Karpas-422 (cell line): ENCODE measurements at regions not wholly inside any gene's neighbourhood (a gene's known extent, or its start where the extent isn't known, plus 50 kb on each side); places are given as distances from the start of the nearest gene placed in this dataset.
"Not testable (repeated sequence)": the region's sequence is repeated elsewhere in the genome, so short reads cannot be mapped to it uniquely, and the experiment has no call there.

Source experiments
- DNase-seq: peaks from one replicate; pipeline ENCODE4 v3.0.0-alpha.2; 2015
- H2AFZ ChIP-seq: fragments of 200-600 bp; sonication (generic); 2 replicates; pipeline ENCODE4 v1.6.1; 2014; ENCODE audit warnings: antibody characterized with exemption, low read length, mixed read lengths
- H3K27ac ChIP-seq: fragments of 200-600 bp; sonication (generic); 2 replicates; pipeline ENCODE4 v1.5.1; 2014; ENCODE audit warnings: mild to moderate bottlenecking, low read length, moderate library complexity
- H3K27me3 ChIP-seq: fragments of 200-600 bp; sonication (generic); 2 replicates; pipeline ENCODE4 v1.6.1; 2014; ENCODE audit warnings: low read length, mixed read lengths
- H3K36me3 ChIP-seq: fragments of 200-600 bp; sonication (generic); 2 replicates; pipeline ENCODE4 v1.6.1; 2014; ENCODE audit warnings: low read length, mixed read lengths; ENCODE audit not compliant: insufficient read depth
- H3K4me1 ChIP-seq: fragments of 200-600 bp; sonication (generic); 2 replicates; pipeline ENCODE4 v1.6.1; 2014; ENCODE audit warnings: mild to moderate bottlenecking, low read length, mixed read lengths
- H3K4me2 ChIP-seq: fragments of 200-600 bp; sonication (generic); 2 replicates; pipeline ENCODE4 v1.6.1; 2014; ENCODE audit warnings: low read length, low read depth, mild to moderate bottlenecking; ENCODE audit not compliant: poor library complexity, severe bottlenecking
- H3K4me3 ChIP-seq: fragments of 200-600 bp; sonication (generic); 2 replicates; pipeline ENCODE4 v1.5.1; 2014; ENCODE audit warnings: mild to moderate bottlenecking, antibody characterized with exemption, low read length, mixed read lengths
- H3K79me2 ChIP-seq: fragments of 200-600 bp; sonication (generic); 2 replicates; pipeline ENCODE4 v1.6.1; 2014; ENCODE audit warnings: mild to moderate bottlenecking, low read length, mixed read lengths
- H3K9ac ChIP-seq: fragments of 200-600 bp; sonication (generic); 2 replicates; pipeline ENCODE4 v1.6.0; 2014; ENCODE audit warnings: low read length
- H3K9me2 ChIP-seq: fragments of 200-600 bp; sonication (generic), shearing (Covaris generic); replicated peaks from 2 replicates; pipeline ENCODE4 v1.6.0; 2014; ENCODE audit warnings: mild to moderate bottlenecking, low read length, moderate library complexity; ENCODE audit not compliant: insufficient read depth
- H3K9me3 ChIP-seq: fragments of 300-700, 200-600 bp; sonication (generic); 2 replicates; pipeline ENCODE4 v1.6.1; 2014; ENCODE audit warnings: low read length, mixed read lengths
- H4K20me1 ChIP-seq: fragments of 200-600 bp; sonication (generic); 2 replicates; pipeline ENCODE4 v1.6.1; 2014; ENCODE audit warnings: mild to moderate bottlenecking, antibody characterized with exemption, low read length, low read depth; ENCODE audit not compliant: insufficient read depth

DNA sequence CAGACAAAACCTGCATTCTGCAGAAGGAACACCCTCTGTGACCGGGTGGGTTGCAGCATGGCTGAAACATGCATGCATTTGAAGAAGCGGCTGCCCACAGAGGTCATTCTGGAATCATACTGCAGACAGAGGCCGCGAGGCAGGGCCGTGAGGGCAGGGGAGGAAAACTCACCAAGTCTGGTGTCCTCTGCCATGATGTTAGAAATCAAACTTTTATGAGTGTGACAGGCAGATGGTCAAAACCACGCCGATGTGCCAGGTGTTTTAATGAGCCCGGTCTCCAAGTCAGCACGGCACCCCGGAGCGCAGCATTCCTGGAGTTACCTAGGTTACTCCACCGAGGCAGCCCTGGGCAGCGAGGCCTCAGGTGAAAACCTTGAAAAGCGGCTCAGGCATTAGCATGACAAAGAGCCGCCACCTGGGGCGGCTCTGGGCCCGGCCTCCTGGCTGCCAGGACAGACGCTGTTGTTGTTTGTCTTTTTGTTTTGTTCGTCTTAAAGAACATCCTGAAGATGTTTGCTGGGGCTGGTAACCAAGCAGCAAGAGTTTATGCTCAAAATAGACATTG is 255.6 kb downstream of the ERMARD start:
- no peak for DNase-seq
- Histone ChIP-seq H3K4me3 (no peak overlapping the region), H3K9me2 (no peaks in the 10 kb centered on the region), H3K36me3 (no peaks in the 10 kb centered on the region), H3K9me3 (peaks cover 7% of the 10 kb centered on the region; the same call in 1 of the 2 replicates), H3K9ac (no peak overlapping the region), H3K79me2 (no peaks in the 10 kb centered on the region), H3K4me1 (no peaks in the 10 kb centered on the region), H2AFZ (no peak overlapping the region), H3K27me3 (no peaks in the 10 kb centered on the region), H4K20me1 (no peaks in the 10 kb centered on the region), H3K4me2 (no peak overlapping the region), H3K27ac (no peak overlapping the region)

- Histone ChIP-seq H3K9ac (no peak overlapping the region), H3K4me1 (no peaks in the 10 kb centered on the region), H3K27me3 (no peaks in the 10 kb centered on the region), H4K20me1 (no peaks in the 10 kb centered on the region), H3K9me2 (no peaks in the 10 kb centered on the region), H3K27ac (no peak overlapping the region), H3K79me2 (no peaks in the 10 kb centered on the region), H3K4me2 (no peak overlapping the region), H3K36me3 (no peaks in the 10 kb centered on the region), H3K4me3 (no peak overlapping the region), H3K9me3 (peaks cover 7% of the 10 kb centered on the region; the same call in 1 of the 2 replicates), H2AFZ (no peak overlapping the region)
- no peak for DNase-seq
Observed at GRCh38 chr6:170006071-170006899, 254.9 kb downstream of the ERMARD start.

DNA sequence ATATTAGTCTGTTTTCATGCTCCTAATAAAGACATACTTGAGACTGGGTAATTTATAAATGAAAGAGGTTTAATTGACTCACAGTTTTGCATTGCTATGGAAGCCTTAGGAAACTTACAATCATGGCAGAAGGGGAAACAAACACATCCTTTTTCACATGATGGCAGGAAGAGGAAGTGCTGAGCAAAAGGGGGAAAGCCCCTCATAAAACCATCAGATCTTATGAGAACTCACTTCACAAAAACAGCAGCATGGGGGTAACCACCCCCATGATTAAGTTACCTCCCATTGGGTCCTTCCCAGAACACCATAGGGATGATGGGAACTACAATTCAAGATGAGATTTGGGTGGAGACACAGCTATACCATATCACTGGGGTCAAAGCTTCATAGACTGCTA is 254.2 kb downstream of the ERMARD start:
- Histone ChIP-seq H3K36me3 (no peaks in the 10 kb centered on the region), H4K20me1 (no peaks in the 10 kb centered on the region), H3K4me3 (no peak overlapping the region), H3K79me2 (no peaks in the 10 kb centered on the region), H3K27ac (no peak overlapping the region), H3K27me3 (no peaks in the 10 kb centered on the region), H3K9ac (no peak overlapping the region), H3K4me1 (no peaks in the 10 kb centered on the region), H2AFZ (no peak overlapping the region), H3K9me2 (no peaks in the 10 kb centered on the region), H3K4me2 (no peak overlapping the region), H3K9me3 (peaks cover 7% of the 10 kb centered on the region; the same call in 1 of the 2 replicates)
- DNase-seq = no peak

DNA sequence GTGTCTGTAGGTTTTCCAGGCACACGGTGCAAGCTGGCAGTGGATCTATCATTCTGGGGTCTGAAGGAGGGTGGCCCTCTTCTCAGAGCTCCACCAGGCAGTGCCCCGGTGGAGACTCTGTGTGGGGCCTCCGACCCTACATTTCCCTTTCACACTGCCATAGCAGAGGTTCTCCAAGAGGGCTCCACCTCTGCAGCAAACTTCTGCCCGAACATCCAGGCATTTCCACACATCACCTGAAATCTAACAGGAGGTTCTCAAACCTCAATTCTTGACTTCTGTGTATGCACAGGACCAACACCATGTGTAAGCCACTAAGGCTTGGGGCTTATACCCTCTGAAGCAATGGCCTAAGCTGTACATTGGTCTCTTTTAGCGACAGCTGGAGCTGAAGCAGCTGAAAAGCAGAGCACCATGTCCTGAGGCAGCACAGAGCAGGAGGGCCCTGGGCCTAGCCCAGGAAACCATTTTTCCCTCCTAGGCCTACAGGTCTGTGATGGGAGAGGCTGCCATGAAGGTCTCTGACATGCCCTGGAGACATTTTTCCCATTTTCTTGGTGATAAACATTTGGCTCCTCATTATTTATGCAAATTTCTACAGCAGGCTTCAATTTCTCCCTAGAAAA is 253.3 kb downstream of the ERMARD start:
- no peak overlapping the region for H3K4me2 ChIP-seq
- H3K27ac ChIP-seq = no peak overlapping the region
- no peaks in the 10 kb centered on the region for H3K27me3 ChIP-seq
- H3K4me3 ChIP-seq = no peak overlapping the region
- no peaks in the 10 kb centered on the region for H3K79me2 ChIP-seq
- H4K20me1 ChIP-seq = no peaks in the 10 kb centered on the region
- H3K9ac ChIP-seq = no peak overlapping the region
- no peak for DNase-seq
- no peaks in the 10 kb centered on the region for H3K4me1 ChIP-seq
- no peak overlapping the region for H2AFZ ChIP-seq
- peaks cover 7% of the 10 kb centered on the region; the same call in 1 of the 2 replicates for H3K9me3 ChIP-seq
- H3K36me3 ChIP-seq = no peaks in the 10 kb centered on the region
- H3K9me2 ChIP-seq = no peaks in the 10 kb centered on the region

DNA sequence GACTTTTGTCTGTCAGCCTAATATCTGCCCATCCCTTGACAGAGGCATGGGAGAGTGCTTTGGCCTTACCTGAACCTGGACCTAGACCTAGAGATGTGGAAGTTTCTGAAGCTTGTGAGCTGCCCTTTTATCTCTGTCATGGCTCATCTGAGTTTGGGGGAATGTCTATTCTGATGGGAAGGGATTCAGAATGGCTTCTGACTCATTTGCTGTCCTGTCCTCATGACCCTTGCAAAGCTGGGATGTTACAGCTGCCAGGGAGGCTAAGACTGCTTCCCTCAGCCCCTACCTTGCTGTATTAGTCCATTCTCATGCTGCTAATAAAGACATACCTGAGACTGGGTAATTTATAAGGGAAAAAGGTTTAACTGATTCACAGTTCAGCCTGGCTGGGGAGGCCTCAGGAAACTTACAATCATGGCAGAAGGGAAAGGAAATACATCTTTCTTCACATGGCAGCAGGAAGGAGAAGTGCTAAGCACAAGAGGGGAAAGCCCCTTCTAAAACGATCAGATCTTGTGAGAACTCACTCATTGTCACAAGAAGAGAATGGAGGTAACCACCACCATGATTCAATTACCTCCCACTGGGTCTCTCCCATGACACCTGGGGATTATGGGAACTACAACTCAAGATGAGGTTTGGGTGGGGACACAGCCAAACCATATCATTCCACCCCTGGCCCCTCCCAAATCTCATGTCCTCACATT is 252.2 kb downstream of the ERMARD start:
- H3K9ac ChIP-seq = no peak overlapping the region
- H3K36me3 ChIP-seq = no peaks in the 10 kb centered on the region

GRCh38 chr6:170003027-170003426 is 251.6 kb downstream of the ERMARD start:
- Histone ChIP-seq H3K9me2 (no peaks in the 10 kb centered on the region), H3K27ac (no peak overlapping the region), H3K4me2 (no peak overlapping the region), H3K4me3 (no peak overlapping the region), H3K79me2 (no peaks in the 10 kb centered on the region), H3K27me3 (no peaks in the 10 kb centered on the region), H3K4me1 (no peaks in the 10 kb centered on the region), H3K36me3 (no peaks in the 10 kb centered on the region), H3K9ac (no peak overlapping the region), H4K20me1 (no peaks in the 10 kb centered on the region), H2AFZ (no peak overlapping the region), H3K9me3 (peaks cover 7% of the 10 kb centered on the region; the same call in 1 of the 2 replicates)
- peak; percentile 58 for DNase-seq

More for the DNA sequence above, 252.2 kb downstream of the ERMARD start:
- H3K27me3 ChIP-seq = no peaks in the 10 kb centered on the region
- no peak overlapping the region for H2AFZ ChIP-seq
- no peak overlapping the region for H3K4me2 ChIP-seq
- peaks cover 7% of the 10 kb centered on the region; the same call in 1 of the 2 replicates for H3K9me3 ChIP-seq
- no peak overlapping the region for H3K27ac ChIP-seq
- H3K4me1 ChIP-seq = no peaks in the 10 kb centered on the region
- no peak overlapping the region for H3K4me3 ChIP-seq
- no peaks in the 10 kb centered on the region for H3K9me2 ChIP-seq
- H3K79me2 ChIP-seq = no peaks in the 10 kb centered on the region
- no peaks in the 10 kb centered on the region for H4K20me1 ChIP-seq
- DNase-seq = no peak

DNA sequence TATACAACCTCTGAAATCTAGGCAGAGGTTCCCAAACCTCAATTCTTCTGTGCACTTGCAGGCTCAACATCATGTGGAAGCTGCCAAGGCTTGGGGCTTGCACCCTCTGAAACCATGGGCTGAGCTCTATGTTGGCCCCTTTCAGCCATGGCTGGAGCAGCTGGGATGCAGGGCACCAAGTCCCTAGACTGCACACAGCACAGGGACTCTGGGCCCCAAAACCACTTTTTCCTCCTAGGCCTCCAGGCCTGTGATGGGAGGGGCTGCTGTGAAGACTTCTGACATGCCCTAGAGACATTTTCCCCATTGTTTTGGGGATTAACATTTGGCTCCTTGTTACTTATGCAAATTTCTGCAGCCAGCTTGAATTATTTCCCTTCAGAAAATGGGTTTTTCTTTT is 250.4 kb downstream of the ERMARD start:
- H4K20me1 ChIP-seq, H3K79me2 ChIP-seq, H3K9me2 ChIP-seq, H3K4me1 ChIP-seq, H3K27me3 ChIP-seq, H3K9me3 ChIP-seq, H3K36me3 ChIP-seq, H3K9ac ChIP-seq, DNase-seq, H2AFZ ChIP-seq, H3K4me2 ChIP-seq, H3K4me3 ChIP-seq, H3K27ac ChIP-seq: not testable (repeated sequence)
